ENCODE measurements at regions not wholly inside any gene's neighbourhood (a gene's known extent, or its start where the extent isn't known, plus 50 kb on each side); places are given as distances from the start of the nearest gene placed in this dataset.
"Not testable (repeated sequence)": the region's sequence is repeated elsewhere in the genome, so short reads cannot be mapped to it uniquely, and the experiment has no call there.

DNA sequence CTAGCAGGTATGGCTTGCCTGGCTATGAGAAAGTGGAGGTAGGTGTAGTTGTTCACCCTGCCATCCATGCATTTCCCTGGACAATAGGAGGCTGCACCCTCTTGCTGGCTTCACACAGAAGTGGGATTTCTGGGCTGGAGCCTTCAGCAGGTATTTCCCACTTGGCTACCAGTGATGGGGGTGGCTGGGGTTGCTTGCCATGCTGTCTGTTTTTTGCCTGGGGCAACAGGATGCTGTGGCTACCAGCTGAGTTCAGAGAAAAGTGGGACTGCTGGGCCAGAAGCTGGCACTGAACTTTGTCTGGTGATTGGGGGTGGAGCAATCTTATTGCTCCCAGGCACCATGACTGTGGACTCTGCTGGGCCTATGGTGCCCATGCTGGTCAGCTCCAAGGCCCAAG lies 299.6 kb downstream of the FAM170A start:
- ChIA-PET POLR2A (no interaction called here), CTCF (no interaction called here)
- intact Hi-C loops (cut with micrococcal nuclease), result no loop called here
- no peaks in the 10 kb centered on the region for H3K4me1 Mint-ChIP-seq (ENCODE audit: low read depth)
- no peak for DNase-seq
- H3K27me3 Mint-ChIP-seq, result no peaks in the 10 kb centered on the region
- no peaks in the 10 kb centered on the region for H3K36me3 Mint-ChIP-seq
- H3K27ac Mint-ChIP-seq, result no peak overlapping the region
- no peak overlapping the region for H3K4me3 Mint-ChIP-seq
- H3K9me3 Mint-ChIP-seq, result no peaks in the 10 kb centered on the region

DNA sequence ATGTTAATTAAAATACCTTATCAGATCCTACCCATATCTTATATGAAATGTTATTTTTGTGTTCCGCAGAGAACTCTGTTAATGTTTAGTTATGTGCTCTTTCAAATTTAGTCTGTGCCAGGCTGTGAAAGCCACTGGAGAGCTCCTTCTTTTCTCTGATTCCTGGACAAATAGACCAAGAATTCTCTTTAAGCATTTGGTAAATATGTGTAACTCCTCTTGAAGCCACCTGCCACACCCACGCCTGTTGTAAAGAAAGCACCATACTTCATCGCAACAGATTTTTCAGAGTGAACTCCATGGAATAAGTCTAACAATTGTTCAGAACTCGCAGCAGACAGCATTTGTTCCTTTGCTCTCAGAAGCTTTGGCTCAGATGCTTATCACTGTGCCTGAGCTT lies 301.1 kb downstream of the FAM170A start:
- H3K27me3 Mint-ChIP-seq, result no peaks in the 10 kb centered on the region
- ChIA-PET CTCF (no interaction called here), POLR2A (no interaction called here)
- no peaks in the 10 kb centered on the region for H3K9me3 Mint-ChIP-seq
- DNase-seq, result no peak
- no peak overlapping the region for H3K27ac Mint-ChIP-seq
- no peaks in the 10 kb centered on the region for H3K36me3 Mint-ChIP-seq
- intact Hi-C loops (cut with micrococcal nuclease), result no loop called here
- H3K4me1 Mint-ChIP-seq (ENCODE audit: low read depth), result no peaks in the 10 kb centered on the region
- H3K4me3 Mint-ChIP-seq, result no peak overlapping the region

DNA sequence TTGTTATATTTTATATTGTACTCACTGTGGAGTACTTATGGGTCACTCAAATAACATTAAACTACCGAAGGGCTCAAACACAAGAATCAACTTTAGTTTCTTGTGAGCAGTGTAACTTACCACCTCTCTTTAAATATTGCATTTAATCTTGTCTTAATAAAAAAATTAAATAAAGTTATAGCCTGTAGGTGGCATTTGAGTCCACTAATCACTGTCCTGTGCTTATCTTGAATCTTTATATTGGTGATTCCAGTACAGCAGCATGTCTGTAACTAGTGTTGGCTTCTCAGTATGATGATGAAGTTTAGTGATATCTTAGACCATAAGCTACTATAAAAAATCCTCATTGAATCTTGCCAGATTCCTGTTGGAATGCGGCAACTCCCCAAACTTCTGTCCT lies 313.8 kb downstream of the FAM170A start:
- no peak overlapping the region for H3K4me3 Mint-ChIP-seq
- no peaks in the 10 kb centered on the region for H3K27me3 Mint-ChIP-seq
- H3K4me1 Mint-ChIP-seq (ENCODE audit: low read depth), result no peaks in the 10 kb centered on the region
- intact Hi-C loops (cut with micrococcal nuclease), result no loop called here
- no peak for DNase-seq
- H3K36me3 Mint-ChIP-seq, result no peaks in the 10 kb centered on the region
- no peak overlapping the region for H3K27ac Mint-ChIP-seq
- CTCF ChIA-PET, result interaction anchor here (0.6 kb wide), 1 partner anchor 1809 kb away, joined by 3 read pairs; no protein-coding TSS in a partner anchor
- POLR2A ChIA-PET, result no interaction called here
- H3K9me3 Mint-ChIP-seq, result peaks cover 21% of the 10 kb centered on the region

DNA sequence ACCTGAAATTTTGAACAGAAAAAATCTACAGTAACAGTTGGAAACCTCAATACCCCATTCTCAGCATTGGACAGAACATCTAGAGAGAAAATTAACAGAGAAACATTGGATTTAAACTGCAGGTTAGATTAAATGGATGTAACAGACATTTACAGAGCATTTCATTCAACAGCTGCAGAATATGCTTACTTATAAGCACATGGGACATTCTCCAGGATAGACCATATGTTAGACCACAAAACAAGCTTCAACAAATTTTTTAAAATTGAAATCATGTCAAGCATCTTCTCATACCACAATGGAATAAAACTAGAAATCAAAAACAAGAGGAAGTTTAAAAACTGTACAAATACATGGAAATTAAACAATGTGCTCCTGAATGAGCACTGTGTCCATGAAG lies 316.3 kb downstream of the FAM170A start:
- no peak overlapping the region for H3K27ac Mint-ChIP-seq

DNA sequence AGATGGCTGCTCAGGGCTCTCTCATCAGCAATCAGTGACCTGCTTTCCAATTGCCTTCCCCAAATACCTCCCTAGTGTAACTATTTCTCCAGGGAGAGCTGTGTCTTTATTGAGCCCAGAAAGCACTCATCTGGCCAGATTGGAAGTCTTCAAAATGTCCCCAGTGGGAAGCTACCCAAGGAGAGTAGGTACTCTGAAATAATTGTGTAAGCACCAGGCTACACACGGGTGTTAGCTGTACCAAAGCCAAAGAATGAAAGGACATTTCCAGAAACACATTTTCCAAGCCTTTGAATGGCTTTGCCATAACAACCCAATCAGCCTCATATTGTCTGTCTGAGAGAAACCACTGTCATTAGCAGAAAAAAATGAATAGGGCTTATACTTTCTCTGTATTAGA lies 318.8 kb downstream of the FAM170A start:
- intact Hi-C loops (cut with micrococcal nuclease), result no loop called here
- Mint-ChIP-seq H3K4me3 (no peak overlapping the region), H3K4me1 (ENCODE audit: low read depth) (no peaks in the 10 kb centered on the region), H3K27me3 (no peaks in the 10 kb centered on the region), H3K36me3 (no peaks in the 10 kb centered on the region), H3K27ac (no peak overlapping the region), H3K9me3 (peaks cover 12% of the 10 kb centered on the region)
- no peak for DNase-seq
- ChIA-PET POLR2A (no interaction called here), CTCF (no interaction called here)

More for the DNA sequence above, 316.3 kb downstream of the FAM170A start:
- intact Hi-C loops (cut with micrococcal nuclease), result no loop called here
- Mint-ChIP-seq H3K9me3 (peaks cover 10% of the 10 kb centered on the region), H3K4me3 (no peak overlapping the region), H3K27me3 (no peaks in the 10 kb centered on the region), H3K36me3 (no peaks in the 10 kb centered on the region), H3K4me1 (ENCODE audit: low read depth) (no peaks in the 10 kb centered on the region)
- no peak for DNase-seq
- CTCF ChIA-PET, result no interaction called here
- POLR2A ChIA-PET, result no interaction called here

DNA sequence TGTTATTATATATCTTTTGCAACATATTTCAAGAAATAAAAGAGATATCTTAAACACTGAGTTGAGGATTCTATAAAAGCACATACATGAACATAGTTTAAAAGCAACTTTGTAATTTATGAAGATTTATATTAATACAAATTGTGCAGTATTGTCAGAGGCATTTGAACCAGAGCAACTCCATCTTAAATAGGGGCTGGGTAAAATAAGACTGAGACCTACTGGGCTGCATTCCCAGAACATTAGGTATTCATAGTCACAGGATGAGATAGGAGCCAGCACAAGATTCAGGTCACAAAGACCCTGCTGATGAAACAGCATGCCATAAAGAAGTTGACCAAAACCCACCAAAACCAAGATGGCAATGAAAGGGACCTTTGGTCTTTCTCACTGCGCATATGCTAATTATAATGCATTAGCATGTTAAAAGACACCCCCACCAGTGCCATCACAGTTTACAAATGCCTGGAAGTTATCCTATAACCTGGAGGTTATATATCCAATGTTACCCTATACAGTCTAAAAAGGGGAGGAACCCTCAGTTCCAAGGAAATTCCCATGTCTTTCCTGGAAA lies 320.2 kb downstream of the FAM170A start:
- DNase-seq, result no peak
- intact Hi-C loops (cut with micrococcal nuclease), result no loop called here
- Mint-ChIP-seq H3K9me3 (peaks cover 12% of the 10 kb centered on the region), H3K36me3 (no peaks in the 10 kb centered on the region), H3K27ac (no peak overlapping the region), H3K27me3 (no peaks in the 10 kb centered on the region), H3K4me3 (no peak overlapping the region), H3K4me1 (ENCODE audit: low read depth) (no peaks in the 10 kb centered on the region)
- POLR2A ChIA-PET, result no interaction called here
- CTCF ChIA-PET, result no interaction called here

DNA sequence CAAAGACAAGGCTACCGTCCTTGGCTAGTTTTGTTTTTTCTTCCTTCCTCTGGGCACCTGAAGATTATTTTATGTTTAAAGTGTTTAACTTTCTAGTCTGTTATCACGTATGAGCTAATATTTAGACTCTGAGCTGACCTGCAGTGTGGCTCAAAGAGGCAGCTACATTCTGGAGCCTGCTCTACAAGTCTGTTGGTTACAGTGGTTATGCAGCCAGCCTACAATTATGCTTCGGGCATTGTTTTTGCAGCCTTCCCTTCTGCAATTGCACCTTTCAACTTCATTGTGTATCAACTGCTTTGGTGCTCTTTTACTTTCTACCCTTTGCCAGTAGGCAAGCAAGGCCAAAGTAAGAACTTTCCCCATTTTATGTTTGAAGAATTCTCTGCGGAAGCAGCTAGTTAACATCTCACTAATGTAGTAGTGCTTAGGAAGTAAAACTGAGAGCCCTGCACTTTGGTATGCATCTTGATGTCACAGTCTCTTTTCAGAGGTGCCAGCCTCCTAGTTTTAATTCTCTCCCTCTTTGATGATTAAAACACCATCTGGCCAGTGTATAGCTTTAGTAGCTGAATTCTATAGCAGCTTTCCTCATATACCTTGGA lies 322.1 kb downstream of the FAM170A start:
- POLR2A ChIA-PET, result no interaction called here
- Mint-ChIP-seq H3K4me3 (no peak overlapping the region), H3K4me1 (ENCODE audit: low read depth) (no peaks in the 10 kb centered on the region), H3K27me3 (no peaks in the 10 kb centered on the region), H3K27ac (no peak overlapping the region), H3K36me3 (no peaks in the 10 kb centered on the region), H3K9me3 (peaks cover 15% of the 10 kb centered on the region)
- CTCF ChIA-PET, result no interaction called here
- intact Hi-C loops (cut with micrococcal nuclease), result no loop called here
- no peak for DNase-seq

DNA sequence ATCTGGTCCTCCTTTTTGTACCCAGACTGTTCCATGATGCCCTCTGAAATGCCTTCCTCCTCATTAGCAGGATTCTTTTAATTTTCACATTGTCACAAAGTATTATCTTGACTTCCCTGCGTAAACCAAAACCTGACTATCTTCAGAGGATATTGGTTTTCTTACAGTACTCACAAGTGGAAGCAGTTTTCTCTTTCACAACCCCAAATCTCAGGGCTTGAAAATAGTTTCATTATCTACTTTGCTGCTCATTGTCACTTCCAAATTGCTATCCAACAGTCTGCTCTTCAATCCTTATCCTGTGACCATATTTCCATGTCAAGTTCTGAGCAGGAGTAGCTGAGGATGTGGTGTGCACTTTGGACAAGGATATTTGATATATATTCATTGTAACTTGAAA lies 324.1 kb downstream of the FAM170A start:
- Mint-ChIP-seq H3K4me1 (ENCODE audit: low read depth) (no peaks in the 10 kb centered on the region), H3K4me3 (no peak overlapping the region), H3K27ac (no peak overlapping the region), H3K36me3 (no peaks in the 10 kb centered on the region), H3K9me3 (peaks cover 7% of the 10 kb centered on the region), H3K27me3 (no peaks in the 10 kb centered on the region)
- POLR2A ChIA-PET, result no interaction called here
- DNase-seq, result no peak
- intact Hi-C loops (cut with micrococcal nuclease), result no loop called here
- CTCF ChIA-PET, result no interaction called here

DNA sequence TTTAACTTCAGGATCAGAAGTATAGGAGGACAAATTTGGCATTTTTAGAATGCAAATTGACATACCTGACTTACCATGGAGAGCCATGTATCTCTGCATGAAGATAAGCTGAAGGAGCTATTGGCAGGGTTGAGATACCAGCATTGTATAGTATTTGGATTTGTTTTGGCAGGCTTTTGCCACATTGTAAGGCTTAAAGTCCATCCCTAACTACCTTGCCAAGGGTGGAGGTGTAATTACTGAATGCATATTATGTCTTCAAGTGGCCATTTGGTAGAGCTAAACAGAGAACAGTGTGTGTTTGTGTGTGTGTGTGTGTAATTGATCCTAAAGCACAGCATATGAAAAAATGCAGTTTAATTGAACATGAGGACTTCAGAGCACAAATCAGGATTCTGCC lies 324.7 kb downstream of the FAM170A start:
- H3K4me1 Mint-ChIP-seq (ENCODE audit: low read depth), result no peaks in the 10 kb centered on the region
- DNase-seq, result no peak
- peaks cover 2% of the 10 kb centered on the region for H3K36me3 Mint-ChIP-seq
- intact Hi-C loops (cut with micrococcal nuclease), result no loop called here
- no peaks in the 10 kb centered on the region for H3K27me3 Mint-ChIP-seq
- H3K4me3 Mint-ChIP-seq, result no peak overlapping the region
- H3K9me3 Mint-ChIP-seq, result peaks cover 10% of the 10 kb centered on the region
- CTCF ChIA-PET, result no interaction called here
- POLR2A ChIA-PET, result no interaction called here
- no peak overlapping the region for H3K27ac Mint-ChIP-seq

DNA sequence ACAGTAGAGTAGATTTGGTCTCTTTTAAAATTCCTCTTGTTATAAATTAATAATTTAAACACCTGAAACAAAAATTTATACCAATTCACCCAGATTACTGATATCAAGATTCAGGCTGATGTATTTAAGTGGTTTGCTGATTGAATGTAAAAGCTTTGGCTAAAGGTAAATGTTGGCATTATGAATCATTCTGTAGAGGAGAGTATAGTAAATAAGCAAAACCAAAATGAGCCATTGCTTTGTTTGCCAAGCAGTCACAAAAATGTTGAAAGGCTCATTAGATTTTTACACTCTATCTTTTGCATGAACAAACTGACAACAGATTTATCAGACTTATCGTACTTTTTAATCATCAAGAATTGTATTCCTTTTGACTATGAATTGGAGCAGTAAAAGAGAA lies 332.6 kb downstream of the FAM170A start:
- Mint-ChIP-seq H3K27ac (no peak overlapping the region), H3K4me1 (ENCODE audit: low read depth) (no peaks in the 10 kb centered on the region), H3K4me3 (no peak overlapping the region), H3K27me3 (no peaks in the 10 kb centered on the region), H3K36me3 (peaks cover 2% of the 10 kb centered on the region), H3K9me3 (peaks cover 8% of the 10 kb centered on the region)
- POLR2A ChIA-PET, result no interaction called here
- DNase-seq, result no peak
- CTCF ChIA-PET, result no interaction called here
- intact Hi-C loops (cut with micrococcal nuclease), result no loop called here

DNA sequence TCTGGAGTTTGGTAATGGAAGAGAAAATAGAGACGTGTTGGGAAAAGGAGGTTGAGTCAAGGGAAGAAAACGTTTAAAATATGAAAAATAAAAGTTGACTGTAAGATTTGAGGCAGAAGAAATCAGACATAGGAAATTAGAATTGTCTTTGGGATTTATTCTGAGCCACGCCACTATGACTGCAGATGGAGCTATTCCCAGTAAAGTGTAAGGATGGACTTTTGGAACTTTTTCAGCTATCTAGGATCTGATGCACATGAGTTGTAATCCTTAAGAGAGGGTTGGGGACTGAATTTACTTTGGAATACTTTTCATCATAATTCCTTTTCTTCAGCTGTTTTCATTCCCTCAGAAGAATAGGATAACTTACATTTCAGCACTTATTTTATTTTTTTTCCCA lies 336.7 kb downstream of the FAM170A start:
- intact Hi-C loops (cut with micrococcal nuclease), result no loop called here
- H3K27me3 Mint-ChIP-seq, result no peaks in the 10 kb centered on the region
- no peak overlapping the region for H3K4me3 Mint-ChIP-seq
- no peak overlapping the region for H3K27ac Mint-ChIP-seq
- H3K9me3 Mint-ChIP-seq, result peaks cover 10% of the 10 kb centered on the region
- no peaks in the 10 kb centered on the region for H3K36me3 Mint-ChIP-seq
- no peaks in the 10 kb centered on the region for H3K4me1 Mint-ChIP-seq (ENCODE audit: low read depth)
- POLR2A ChIA-PET, result no interaction called here
- DNase-seq, result no peak
- CTCF ChIA-PET, result no interaction called here

DNA sequence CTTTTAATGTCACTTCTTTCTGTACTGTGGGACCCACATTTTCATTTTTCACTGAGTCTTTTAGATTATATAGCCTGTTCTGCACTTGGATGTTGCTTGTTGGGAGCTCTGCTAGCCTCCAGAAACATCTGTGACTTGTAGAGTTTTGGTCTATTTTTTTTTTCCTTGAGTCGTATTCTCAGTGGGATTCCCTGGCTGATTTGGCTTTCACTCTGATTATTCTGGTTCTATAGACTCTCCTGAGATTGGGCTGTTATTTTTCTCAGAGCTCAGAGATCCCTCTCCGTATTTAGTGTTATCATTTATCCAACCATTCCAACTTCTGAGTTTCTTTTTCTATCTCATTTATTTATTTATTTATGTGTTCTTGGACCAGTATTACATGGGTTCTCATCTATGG lies 339.3 kb downstream of the FAM170A start:
- Mint-ChIP-seq H3K27ac (no peak overlapping the region), H3K27me3 (no peaks in the 10 kb centered on the region), H3K9me3 (peaks cover 5% of the 10 kb centered on the region), H3K36me3 (no peaks in the 10 kb centered on the region), H3K4me1 (ENCODE audit: low read depth) (no peaks in the 10 kb centered on the region), H3K4me3 (no peak overlapping the region)
- no peak for DNase-seq
- CTCF ChIA-PET, result no interaction called here
- intact Hi-C loops (cut with micrococcal nuclease), result no loop called here
- POLR2A ChIA-PET, result no interaction called here

DNA sequence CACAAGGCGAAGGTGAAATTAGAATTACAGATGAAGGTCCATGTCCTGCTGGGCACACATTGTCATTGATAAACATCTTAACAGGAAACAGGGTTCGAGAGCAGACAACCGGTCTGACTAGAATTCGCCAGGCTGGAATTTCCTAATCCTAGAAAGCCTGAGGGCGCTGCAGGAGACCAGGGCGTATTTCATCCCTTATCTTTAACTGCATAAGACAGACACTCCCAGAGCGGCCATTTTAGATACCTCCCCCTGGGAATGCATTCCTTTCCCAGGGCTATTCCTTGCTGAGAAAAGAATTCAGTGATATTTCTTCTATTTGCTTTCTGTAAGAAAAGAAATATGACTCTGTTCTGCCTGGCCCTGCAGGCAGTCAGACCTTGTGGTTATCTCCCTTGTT lies 357.7 kb downstream of the FAM170A start:
- H3K36me3 Mint-ChIP-seq; H3K27ac Mint-ChIP-seq; H3K4me1 Mint-ChIP-seq (ENCODE audit: low read depth); H3K4me3 Mint-ChIP-seq; DNase-seq; CTCF ChIA-PET; intact Hi-C loops (cut with micrococcal nuclease); POLR2A ChIA-PET; H3K27me3 Mint-ChIP-seq: not testable (repeated sequence)
- H3K9me3 Mint-ChIP-seq, result peaks cover 41% of the 10 kb centered on the region
